GM23338 (cell line): ENCODE measurements at regions not wholly inside any gene's neighbourhood (a gene's known extent, or its start where the extent isn't known, plus 50 kb on each side); places are given as distances from the start of the nearest gene placed in this dataset.

Experiments used
- ATAC-seq: fragments of 200-7000 bp; cut with Tn5 transposase; 3 replicates; pipeline ENCODE4 v1.9.1; 2020
- DNase-seq: peaks from one replicate; pipeline ENCODE4 v3.0.0-alpha.2; 2015; ENCODE audit warnings: low spot score
- H2AFZ ChIP-seq: fragments of 200-600 bp; sonication (generic); 2 replicates; pipeline ENCODE4 v1.8.0; 2016; ENCODE audit warnings: antibody characterized with exemption, mild to moderate bottlenecking, moderate library complexity
- H3F3A ChIP-seq: fragments of 200-600 bp; sonication (generic); replicated peaks from 2 replicates; pipeline ENCODE4 v1.8.0; 2017; ENCODE audit warnings: antibody characterized with exemption, mixed run types, low read depth
- H3K27ac ChIP-seq: fragments of 200-600 bp; sonication (generic); 2 replicates; pipeline ENCODE4 v1.6.1; 2016; ENCODE audit warnings: low read depth
- H3K27me3 ChIP-seq: fragments of 200-600 bp; sonication (generic); 2 replicates; pipeline ENCODE4 v1.8.0; 2016; ENCODE audit warnings: mild to moderate bottlenecking, mixed run types, moderate library complexity; ENCODE audit not compliant: insufficient read depth
- H3K36me3 ChIP-seq: fragments of 200-600 bp; sonication (generic); 2 replicates; pipeline ENCODE4 v1.8.0; 2016; ENCODE audit warnings: mild to moderate bottlenecking; ENCODE audit not compliant: insufficient read depth
- H3K4me1 ChIP-seq: fragments of 200-600 bp; sonication (generic); 2 replicates; pipeline ENCODE4 v1.8.0; 2016; ENCODE audit warnings: mild to moderate bottlenecking, moderate library complexity; ENCODE audit not compliant: insufficient read depth
- H3K4me2 ChIP-seq: fragments of 200-600 bp; sonication (generic); 2 replicates; pipeline ENCODE4 v1.7.1; 2017; ENCODE audit warnings: mixed run types
- H3K4me3 ChIP-seq: fragments of 200-600 bp; sonication (generic); 2 replicates; pipeline ENCODE4 v1.6.1; 2016; ENCODE audit warnings: mixed run types
- H3K79me2 ChIP-seq: fragments of 200-600 bp; sonication (generic); replicated peaks from 2 replicates; pipeline ENCODE4 v1.8.0; 2017; ENCODE audit warnings: mild to moderate bottlenecking; ENCODE audit not compliant: insufficient read depth
- H3K9me2 ChIP-seq: fragments of 200-600 bp; sonication (generic); 2 replicates; pipeline ENCODE4 v1.8.0; 2017; ENCODE audit not compliant: insufficient read depth
- H4K20me1 ChIP-seq: fragments of 200-600 bp; sonication (generic); replicated peaks from 2 replicates; pipeline ENCODE4 v1.8.0; 2017; ENCODE audit warnings: mild to moderate bottlenecking; ENCODE audit not compliant: insufficient read depth
- H3K27ac Mint-ChIP-seq: 2 replicates; pipeline ENCODE4 v1.8.0; 2020; ENCODE audit warnings: inconsistent platforms, mild to moderate bottlenecking, moderate library complexity, mixed read lengths
- H3K27me3 Mint-ChIP-seq: 3 replicates; pipeline ENCODE4 v1.8.0; 2022; ENCODE audit warnings: low read depth, mild to moderate bottlenecking, moderate library complexity, mixed read lengths, inconsistent platforms; ENCODE audit not compliant: insufficient read depth, poor library complexity
- H3K36me3 Mint-ChIP-seq: 3 replicates; pipeline ENCODE4 v1.8.0; 2021; ENCODE audit warnings: low read depth, mild to moderate bottlenecking, inconsistent platforms, moderate library complexity, mixed read lengths
- H3K4me1 Mint-ChIP-seq: 3 replicates; pipeline ENCODE4 v1.8.0; 2020; ENCODE audit warnings: mild to moderate bottlenecking, inconsistent platforms, mixed read lengths
- H3K4me3 Mint-ChIP-seq: 3 replicates; pipeline ENCODE4 v1.8.0; 2021; ENCODE audit warnings: moderate library complexity, mild to moderate bottlenecking, inconsistent platforms, mixed read lengths
- H3K9me3 Mint-ChIP-seq: 3 replicates; pipeline ENCODE4 v1.8.0; 2020; ENCODE audit warnings: moderate library complexity, mild to moderate bottlenecking, inconsistent platforms, mixed read lengths
- CREB1 ChIP-seq: fragments of 250-450 bp; sonication (Bioruptor Pico); IDR thresholded peaks from 2 replicates; pipeline ENCODE4 v1.5.0; 2020; ENCODE audit warnings: low read depth, mild to moderate bottlenecking, moderate library complexity
- CTCF ChIP-seq, 2 experiments: fragments of 200-600 bp in 1 of 2; sonication (generic) in 1 of 2; conservative IDR thresholded peaks; 2 replicates each; pipeline versions ENCODE4 v1.5.1 to v1.6.1; 2016 to 2017; ENCODE audit warnings: antibody characterized with exemption in 2 of 2, low read depth in 2 of 2, mild to moderate bottlenecking in 2 of 2, moderate library complexity in 1 of 2
- ETS1 ChIP-seq: IDR thresholded peaks from 2 replicates; pipeline ENCODE4 v1.6.1; 2016; ENCODE audit warnings: antibody characterized with exemption
- EZH2phosphoT487 ChIP-seq: fragments of 200-600 bp; sonication (generic); IDR thresholded peaks from one replicate; pipeline ENCODE4 v1.8.1; 2018; ENCODE audit warnings: antibody characterized with exemption; ENCODE audit not compliant: unreplicated experiment
- POLR2AphosphoS5 ChIP-seq: IDR thresholded peaks from 2 replicates; pipeline ENCODE4 v1.6.1; 2016; ENCODE audit warnings: antibody characterized with exemption, low read depth
- ZNF331 ChIP-seq: fragments of 250-450 bp; sonication (Bioruptor Pico); IDR thresholded peaks from 2 replicates; pipeline ENCODE4 v1.5.0; 2020; ENCODE audit warnings: low read depth, mild to moderate bottlenecking, moderate library complexity

- Histone ChIP-seq H3K36me3 (no peaks in the 10 kb centered on the region), H3K9me2 (no peaks in the 10 kb centered on the region), H3K27ac (no peak overlapping the region), H3K27me3 (no peaks in the 10 kb centered on the region), H3K79me2 (no peaks in the 10 kb centered on the region), H4K20me1 (no peaks in the 10 kb centered on the region), H3K4me1 (no peaks in the 10 kb centered on the region), H3K4me2 (no peak overlapping the region), H2AFZ (no peak overlapping the region), H3K4me3 (no peak overlapping the region), H3F3A (no peaks in the 10 kb centered on the region)
- TF ChIP-seq ETS1 (no peak), CTCF (conservative IDR thresholded peaks at IDR 0.05; ENCODE audit: low read depth in 2 of 2) (peak in 1 of 2 experiments; percentile 33; a peak in 3 of 4 replicates), ZNF331 (CRISPR knock-in tag) (no peak)
- ATAC-seq (peak; percentile 40; the same call in 2 of the 3 replicates), DNase-seq (peak; percentile 25)
- H3K27ac Mint-ChIP-seq, result no peak overlapping the region
- H3K4me1 Mint-ChIP-seq, result no peaks in the 10 kb centered on the region
- peaks cover 3% of the 10 kb centered on the region; the same call in 1 of the 3 replicates for H3K9me3 Mint-ChIP-seq
- H3K4me3 Mint-ChIP-seq, result no peak overlapping the region
- H3K36me3 Mint-ChIP-seq, result no peaks in the 10 kb centered on the region
- H3K27me3 Mint-ChIP-seq, result peaks cover 3% of the 10 kb centered on the region
Measured at GRCh38 chr6:122202576-122203137, 196.8 kb upstream of the HSF2 start.

DNA sequence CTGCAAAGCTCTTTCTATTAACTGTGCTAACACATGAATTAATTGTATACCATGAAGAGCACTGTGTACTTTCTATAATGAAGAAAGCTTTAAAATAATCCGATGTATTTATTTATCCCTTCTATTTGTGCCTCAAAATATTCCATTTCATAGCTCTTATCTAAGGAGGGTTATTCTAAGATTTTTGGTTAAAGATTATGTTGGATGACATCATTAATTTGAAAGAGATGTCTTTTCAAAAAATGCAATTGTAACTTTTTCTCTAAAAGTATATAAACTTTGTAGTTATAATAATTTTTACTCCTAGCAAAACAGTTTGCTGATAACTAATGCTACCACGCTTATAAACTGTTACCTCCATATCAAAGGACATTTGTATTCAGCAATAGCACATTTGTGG, 192.4 kb upstream of the HSF2 start:
- Mint-ChIP-seq H3K27me3 (peaks cover 3% of the 10 kb centered on the region), H3K4me3 (no peak overlapping the region), H3K9me3 (peaks cover 3% of the 10 kb centered on the region; the same call in 1 of the 3 replicates), H3K27ac (no peak overlapping the region), H3K36me3 (no peaks in the 10 kb centered on the region), H3K4me1 (no peaks in the 10 kb centered on the region)
- no peaks in the 10 kb centered on the region for H3K79me2 ChIP-seq
- DNase-seq (no peak), ATAC-seq (no peak)
- no peaks in the 10 kb centered on the region for H3F3A ChIP-seq
- H4K20me1 ChIP-seq, result no peaks in the 10 kb centered on the region
- H3K36me3 ChIP-seq, result no peaks in the 10 kb centered on the region
- H3K4me3 ChIP-seq, result no peak overlapping the region
- H2AFZ ChIP-seq, result no peak overlapping the region
- no peaks in the 10 kb centered on the region for H3K4me1 ChIP-seq
- no peaks in the 10 kb centered on the region for H3K9me2 ChIP-seq
- no peak overlapping the region for H3K27ac ChIP-seq
- H3K27me3 ChIP-seq, result no peaks in the 10 kb centered on the region
- TF ChIP-seq ETS1 (no peak), POLR2AphosphoS5 (no peak), EZH2phosphoT487 (no peak), CREB1 (CRISPR knock-in tag) (no peak)
- no peak overlapping the region for H3K4me2 ChIP-seq
